ENCODE measurements at regions not wholly inside any gene's neighbourhood (a gene's known extent, or its start where the extent isn't known, plus 50 kb on each side); places are given as distances from the start of the nearest gene placed in this dataset.

- Mint-ChIP-seq H3K4me3 (no peak overlapping the region), H3K9me3 (no peaks in the 10 kb centered on the region), H3K36me3 (ENCODE audit: insufficient read depth in 2 of 2) (no peaks in the 10 kb centered on the region), H3K27me3 (ENCODE audit: low read depth) (no peaks in the 10 kb centered on the region), H3K27ac (no peak overlapping the region), H3K4me1 (ENCODE audit: low read depth) (peaks cover 4% of the 10 kb centered on the region)
- ATAC-seq (replicated peaks in 1 of 2) (no peak), DNase-seq (no peak)
These were observed 193.5 kb downstream of the BRD1 start for GRCh38 chr22:49634006-49634772.

GRCh38 chr22:49633010-49633324 lies 194.7 kb downstream of the BRD1 start:
- Mint-ChIP-seq H3K27ac (no peak overlapping the region), H3K9me3 (no peaks in the 10 kb centered on the region), H3K27me3 (ENCODE audit: low read depth) (no peaks in the 10 kb centered on the region), H3K36me3 (ENCODE audit: insufficient read depth in 2 of 2) (no peaks in the 10 kb centered on the region), H3K4me3 (no peak overlapping the region), H3K4me1 (ENCODE audit: low read depth) (peaks cover 4% of the 10 kb centered on the region)
- ATAC-seq (replicated peaks in 1 of 2) (no peak), DNase-seq (no peak)

GRCh38 chr22:49632199-49633009 lies 195.3 kb downstream of the BRD1 start:
- peak in 1 of 2 donors; percentile 22 for DNase-seq

GRCh38 chr22:49630448-49630946 lies 197.2 kb downstream of the BRD1 start:
- no peaks in the 10 kb centered on the region for H3K4me1 Mint-ChIP-seq (ENCODE audit: low read depth)
- no peak overlapping the region for H3K4me3 Mint-ChIP-seq
- DNase-seq (no peak), ATAC-seq (replicated peaks in 1 of 2) (no peak)
- no peak overlapping the region for H3K27ac Mint-ChIP-seq
- no peaks in the 10 kb centered on the region for H3K9me3 Mint-ChIP-seq
- H3K36me3 Mint-ChIP-seq (ENCODE audit: insufficient read depth in 2 of 2), result no peaks in the 10 kb centered on the region
- H3K27me3 Mint-ChIP-seq (ENCODE audit: low read depth), result no peaks in the 10 kb centered on the region

More at GRCh38 chr22:49632199-49633009, 195.3 kb downstream of the BRD1 start:
- Mint-ChIP-seq H3K36me3 (ENCODE audit: insufficient read depth in 2 of 2) (no peaks in the 10 kb centered on the region), H3K4me3 (no peak overlapping the region), H3K27me3 (ENCODE audit: low read depth) (no peaks in the 10 kb centered on the region), H3K9me3 (no peaks in the 10 kb centered on the region), H3K4me1 (ENCODE audit: low read depth) (peaks cover 4% of the 10 kb centered on the region), H3K27ac (no peak overlapping the region)
- no peak for ATAC-seq (replicated peaks in 1 of 2)

- H3K27me3 Mint-ChIP-seq (ENCODE audit: low read depth), result no peaks in the 10 kb centered on the region
- no peaks in the 10 kb centered on the region for H3K9me3 Mint-ChIP-seq
- H3K4me3 Mint-ChIP-seq, result no peak overlapping the region
- no peaks in the 10 kb centered on the region for H3K4me1 Mint-ChIP-seq (ENCODE audit: low read depth)
- DNase-seq, result no peak
- H3K27ac Mint-ChIP-seq, result no peak overlapping the region
- H3K36me3 Mint-ChIP-seq (ENCODE audit: insufficient read depth in 2 of 2), result no peaks in the 10 kb centered on the region
- no peak for ATAC-seq (replicated peaks in 1 of 2)
These were observed 197.9 kb downstream of the BRD1 start for GRCh38 chr22:49629586-49630447.

GRCh38 chr22:49629261-49629570 lies 198.5 kb downstream of the BRD1 start:
- no peaks in the 10 kb centered on the region for H3K4me1 Mint-ChIP-seq (ENCODE audit: low read depth)
- no peaks in the 10 kb centered on the region for H3K36me3 Mint-ChIP-seq (ENCODE audit: insufficient read depth in 2 of 2)
- no peaks in the 10 kb centered on the region for H3K9me3 Mint-ChIP-seq
- H3K4me3 Mint-ChIP-seq, result no peak overlapping the region
- H3K27me3 Mint-ChIP-seq (ENCODE audit: low read depth), result no peaks in the 10 kb centered on the region
- no peak overlapping the region for H3K27ac Mint-ChIP-seq
- DNase-seq (no peak), ATAC-seq (replicated peaks in 1 of 2) (no peak)

GRCh38 chr22:49628391-49629260 lies 199.0 kb downstream of the BRD1 start:
- Mint-ChIP-seq H3K9me3 (no peaks in the 10 kb centered on the region), H3K36me3 (ENCODE audit: insufficient read depth in 2 of 2) (no peaks in the 10 kb centered on the region), H3K27ac (no peak overlapping the region), H3K4me3 (no peak overlapping the region), H3K4me1 (ENCODE audit: low read depth) (no peaks in the 10 kb centered on the region), H3K27me3 (ENCODE audit: low read depth) (no peaks in the 10 kb centered on the region)
- DNase-seq (no peak), ATAC-seq (replicated peaks in 1 of 2) (no peak)

- Mint-ChIP-seq H3K4me1 (ENCODE audit: low read depth) (no peaks in the 10 kb centered on the region), H3K27me3 (ENCODE audit: low read depth) (no peaks in the 10 kb centered on the region), H3K9me3 (no peaks in the 10 kb centered on the region), H3K27ac (no peak overlapping the region), H3K4me3 (no peak overlapping the region), H3K36me3 (ENCODE audit: insufficient read depth in 2 of 2) (no peaks in the 10 kb centered on the region)
- ATAC-seq (replicated peaks in 1 of 2), result no peak
- DNase-seq, result no peak
These were observed 200.2 kb downstream of the BRD1 start for GRCh38 chr22:49627217-49628181.

- no peaks in the 10 kb centered on the region for H3K27me3 Mint-ChIP-seq (ENCODE audit: low read depth)
- no peaks in the 10 kb centered on the region for H3K4me1 Mint-ChIP-seq (ENCODE audit: low read depth)
- no peak for DNase-seq
- H3K9me3 Mint-ChIP-seq, result no peaks in the 10 kb centered on the region
- no peak overlapping the region for H3K27ac Mint-ChIP-seq
- H3K36me3 Mint-ChIP-seq (ENCODE audit: insufficient read depth in 2 of 2), result no peaks in the 10 kb centered on the region
- no peak overlapping the region for H3K4me3 Mint-ChIP-seq
- no peak for ATAC-seq (replicated peaks in 1 of 2)
These were observed 201.1 kb downstream of the BRD1 start for GRCh38 chr22:49626361-49627216.

- no peak overlapping the region for H3K4me3 Mint-ChIP-seq
- no peak overlapping the region for H3K27ac Mint-ChIP-seq
- no peaks in the 10 kb centered on the region for H3K9me3 Mint-ChIP-seq
- no peaks in the 10 kb centered on the region for H3K4me1 Mint-ChIP-seq (ENCODE audit: low read depth)
- no peaks in the 10 kb centered on the region for H3K36me3 Mint-ChIP-seq (ENCODE audit: insufficient read depth in 2 of 2)
- no peaks in the 10 kb centered on the region for H3K27me3 Mint-ChIP-seq (ENCODE audit: low read depth)
- DNase-seq (no peak), ATAC-seq (replicated peaks in 1 of 2) (no peak)
These were observed 203.1 kb downstream of the BRD1 start for GRCh38 chr22:49624421-49625177.
